OCI-LY7 (cell line): ENCODE measurements at regions not wholly inside any gene's neighbourhood (a gene's known extent, or its start where the extent isn't known, plus 50 kb on each side); places are given as distances from the start of the nearest gene placed in this dataset.
"Not testable (repeated sequence)": the region's sequence is repeated elsewhere in the genome, so short reads cannot be mapped to it uniquely, and the experiment has no call there.

Source experiments
- BruUV-seq: library from RNA; stranded (reverse); fragments of 400-500 nt; replicated peaks from 2 replicates; lab custom pipeline; 2021; lab: Mats Ljungman, UMichigan
- CTCF ChIA-PET: fragments of 300-600 bp; sonication (Branson Sonifier 250); formaldehyde crosslinking; loops from one replicate; lab custom pipeline; 2022; ENCODE audit warnings: antibody characterized with exemption; ENCODE audit not compliant: unreplicated experiment; lab: Charles Lee
- POLR2A ChIA-PET: fragments of 300-600 bp; sonication (Branson Sonifier 250); formaldehyde crosslinking; loops from one replicate; lab custom pipeline; 2022; ENCODE audit warnings: antibody characterized with exemption; lab: Charles Lee
- DNase-seq: peaks from one replicate; pipeline ENCODE4 v3.0.0-alpha.2; 2015; ENCODE audit warnings: low spot score
- H2AFZ ChIP-seq: fragments of 200-600 bp; sonication (generic), shearing (Covaris generic); 2 replicates; pipeline ENCODE4 v1.6.1; 2014; ENCODE audit warnings: mild to moderate bottlenecking, antibody characterized with exemption, low read length, moderate library complexity
- H3K27ac ChIP-seq: fragments of 200-600 bp; sonication (generic); 2 replicates; pipeline ENCODE4 v1.5.1; 2014; ENCODE audit warnings: mixed run types, low read depth, mild to moderate bottlenecking, moderate library complexity, low read length, inconsistent platforms; ENCODE audit not compliant: poor library complexity, severe bottlenecking
- H3K36me3 ChIP-seq: fragments of 200-600 bp; sonication (generic); 2 replicates; pipeline ENCODE4 v1.6.1; 2014; ENCODE audit warnings: mild to moderate bottlenecking, antibody characterized with exemption, low read length, moderate library complexity, mixed read lengths; ENCODE audit not compliant: insufficient read depth
- H3K4me1 ChIP-seq: fragments of 200-600 bp; sonication (generic); 2 replicates; pipeline ENCODE4 v1.5.1; 2014; ENCODE audit warnings: mild to moderate bottlenecking, low read length; ENCODE audit not compliant: insufficient read depth, poor library complexity, severe bottlenecking
- H3K4me2 ChIP-seq: fragments of 200-600 bp; sonication (generic); 2 replicates; pipeline ENCODE4 v1.6.1; 2014; ENCODE audit warnings: mild to moderate bottlenecking, low read length
- H3K4me3 ChIP-seq: fragments of 200-600 bp; sonication (generic); 2 replicates; pipeline ENCODE4 v1.5.1; 2014; ENCODE audit warnings: mild to moderate bottlenecking, low read depth, low read length; ENCODE audit not compliant: poor library complexity, severe bottlenecking
- H3K79me2 ChIP-seq: fragments of 200-600 bp; sonication (generic); 2 replicates; pipeline ENCODE4 v1.6.1; 2016; ENCODE audit warnings: low read depth, mild to moderate bottlenecking, low read length, moderate library complexity, mixed read lengths; ENCODE audit not compliant: insufficient read depth
- H3K9me2 ChIP-seq: fragments of 200-600 bp; sonication (generic); 2 replicates; pipeline ENCODE4 v1.6.1; 2016; ENCODE audit warnings: mild to moderate bottlenecking, low read length, mixed read lengths; ENCODE audit not compliant: insufficient read depth
- H3K9me3 ChIP-seq: fragments of 200-600 bp; sonication (generic); 2 replicates; pipeline ENCODE4 v1.6.1; 2014; ENCODE audit warnings: mild to moderate bottlenecking, mixed run types, low read length, mixed read lengths
- H4K20me1 ChIP-seq: fragments of 200-600 bp; sonication (generic); 2 replicates; pipeline ENCODE4 v1.6.1; 2014; ENCODE audit warnings: mild to moderate bottlenecking, antibody characterized with exemption, low read length, moderate library complexity, mixed read lengths; ENCODE audit not compliant: insufficient read depth
- EZH2phosphoT487 ChIP-seq: fragments of 200-600 bp; sonication (generic); IDR thresholded peaks from 2 replicates; pipeline ENCODE4 v1.6.1; 2018; ENCODE audit warnings: low read depth, borderline replicate concordance, mild to moderate bottlenecking, mixed run types, antibody characterized with exemption, low read length, moderate library complexity, mixed read lengths
- intact Hi-C: fragments of 100-400 bp; cut with micrococcal nuclease; formaldehyde crosslinking; loops from one replicate; pipeline ENCODE4 v1.10.0; 2022; ENCODE audit not compliant: unreplicated experiment
- TF ChIP-seq, protein P1 (sequence below): fragments of 200-600 bp; sonication (generic); conservative IDR thresholded peaks from 2 replicates; pipeline ENCODE4 v1.5.1; 2014; ENCODE audit warnings: mild to moderate bottlenecking, antibody characterized with exemption, low read length, moderate library complexity, mixed read lengths

DNA sequence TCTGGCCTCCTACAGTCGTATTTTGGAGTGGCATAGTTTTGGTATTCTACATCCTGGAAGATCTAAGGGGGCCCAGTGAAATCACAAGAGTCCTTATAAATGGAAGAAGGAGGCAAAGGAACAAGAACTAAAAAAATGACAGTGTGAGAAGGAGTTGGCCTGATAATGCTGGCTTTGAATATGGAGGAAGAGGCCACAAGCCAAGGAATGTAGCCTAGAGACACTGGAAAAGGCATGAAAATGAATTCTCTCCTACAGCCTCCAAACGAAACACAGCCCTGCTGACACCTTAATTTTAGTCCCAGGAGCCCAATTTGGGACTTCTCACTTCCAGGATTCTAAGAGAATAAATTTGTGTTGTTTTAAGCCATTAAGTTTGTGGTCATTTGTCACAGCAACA lies 54.6 kb upstream of the LIPC start:
- Histone ChIP-seq H2AFZ (no peak overlapping the region), H3K27ac (no peak overlapping the region), H4K20me1 (no peaks in the 10 kb centered on the region), H3K9me3 (peaks cover 12% of the 10 kb centered on the region; the same call in 1 of the 2 replicates), H3K4me1 (no peaks in the 10 kb centered on the region), H3K4me2 (no peak overlapping the region), H3K9me2 (no peaks in the 10 kb centered on the region), H3K4me3 (no peak overlapping the region), H3K79me2 (no peaks in the 10 kb centered on the region), H3K36me3 (no peaks in the 10 kb centered on the region)
- no peak for TF ChIP-seq EZH2phosphoT487
- TF ChIP-seq, protein P1, sequence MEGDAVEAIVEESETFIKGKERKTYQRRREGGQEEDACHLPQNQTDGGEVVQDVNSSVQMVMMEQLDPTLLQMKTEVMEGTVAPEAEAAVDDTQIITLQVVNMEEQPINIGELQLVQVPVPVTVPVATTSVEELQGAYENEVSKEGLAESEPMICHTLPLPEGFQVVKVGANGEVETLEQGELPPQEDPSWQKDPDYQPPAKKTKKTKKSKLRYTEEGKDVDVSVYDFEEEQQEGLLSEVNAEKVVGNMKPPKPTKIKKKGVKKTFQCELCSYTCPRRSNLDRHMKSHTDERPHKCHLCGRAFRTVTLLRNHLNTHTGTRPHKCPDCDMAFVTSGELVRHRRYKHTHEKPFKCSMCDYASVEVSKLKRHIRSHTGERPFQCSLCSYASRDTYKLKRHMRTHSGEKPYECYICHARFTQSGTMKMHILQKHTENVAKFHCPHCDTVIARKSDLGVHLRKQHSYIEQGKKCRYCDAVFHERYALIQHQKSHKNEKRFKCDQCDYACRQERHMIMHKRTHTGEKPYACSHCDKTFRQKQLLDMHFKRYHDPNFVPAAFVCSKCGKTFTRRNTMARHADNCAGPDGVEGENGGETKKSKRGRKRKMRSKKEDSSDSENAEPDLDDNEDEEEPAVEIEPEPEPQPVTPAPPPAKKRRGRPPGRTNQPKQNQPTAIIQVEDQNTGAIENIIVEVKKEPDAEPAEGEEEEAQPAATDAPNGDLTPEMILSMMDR: no peak
- intact Hi-C loops: no loop called here
- no peak for DNase-seq
- POLR2A ChIA-PET: interaction anchor here (0.8 kb wide), 1 partner anchor 12 kb away, joined by 3 read pairs; no protein-coding TSS in a partner anchor
- CTCF ChIA-PET: no interaction called here
- BruUV-seq: no TSS peak

DNA sequence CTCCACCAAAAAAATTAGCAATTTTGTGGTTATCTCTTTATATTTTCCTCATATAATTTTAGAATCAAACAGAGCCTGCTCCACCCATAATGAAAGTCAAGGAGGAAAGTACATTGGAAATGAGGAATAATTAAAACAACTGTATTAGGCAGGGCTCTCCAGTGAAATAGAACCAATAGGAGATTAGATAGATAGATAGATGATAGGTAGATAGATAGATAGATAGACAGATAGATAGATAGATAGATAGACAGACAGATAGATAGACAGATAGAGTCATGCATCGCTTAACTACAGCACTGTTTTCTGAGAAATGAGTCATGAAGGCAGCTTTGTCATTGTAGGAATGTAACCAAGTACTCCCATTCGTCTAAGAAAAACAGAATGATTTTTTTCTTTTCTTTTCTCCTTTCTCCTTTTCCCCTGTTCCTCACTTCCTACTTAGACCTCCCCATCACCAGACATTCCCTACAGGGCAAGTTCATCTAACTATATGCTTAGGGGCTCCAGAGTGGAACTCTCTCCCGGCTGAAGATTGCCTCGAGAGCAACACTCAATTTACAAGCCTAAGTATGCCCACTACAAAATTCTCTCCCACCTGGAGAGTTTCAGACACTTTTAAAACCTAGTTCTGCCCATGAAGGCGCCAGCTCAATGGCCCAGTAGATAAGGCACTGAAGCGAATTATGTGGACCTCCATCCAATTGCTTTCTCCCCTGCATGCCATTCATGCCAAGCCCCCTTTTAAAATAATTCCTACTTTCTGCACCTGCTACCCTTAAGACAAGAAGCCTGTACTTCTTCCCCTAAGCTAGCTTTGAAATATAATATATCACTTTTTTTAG lies 53.3 kb upstream of the LIPC start:
- ChIA-PET CTCF (no interaction called here), POLR2A (interaction anchor here (0.5 to 1.0 kb wide), 2 partner anchors 19 to 324 kb away, joined by 3 read pairs; no protein-coding TSS in a partner anchor)
- Histone ChIP-seq H3K36me3 (no peaks in the 10 kb centered on the region), H3K9me2 (no peaks in the 10 kb centered on the region), H3K4me3 (no peak overlapping the region), H4K20me1 (no peaks in the 10 kb centered on the region), H3K4me1 (no peaks in the 10 kb centered on the region), H3K27ac (no peak overlapping the region), H3K4me2 (no peak overlapping the region), H2AFZ (no peak overlapping the region), H3K9me3 (peaks cover under 1% of the 10 kb centered on the region; the same call in 1 of the 2 replicates), H3K79me2 (no peaks in the 10 kb centered on the region)
- intact Hi-C loops: no loop called here
- BruUV-seq: no TSS peak
- no peak for DNase-seq
- no peak for TF ChIP-seq EZH2phosphoT487
- TF ChIP-seq, protein P1: no peak

DNA sequence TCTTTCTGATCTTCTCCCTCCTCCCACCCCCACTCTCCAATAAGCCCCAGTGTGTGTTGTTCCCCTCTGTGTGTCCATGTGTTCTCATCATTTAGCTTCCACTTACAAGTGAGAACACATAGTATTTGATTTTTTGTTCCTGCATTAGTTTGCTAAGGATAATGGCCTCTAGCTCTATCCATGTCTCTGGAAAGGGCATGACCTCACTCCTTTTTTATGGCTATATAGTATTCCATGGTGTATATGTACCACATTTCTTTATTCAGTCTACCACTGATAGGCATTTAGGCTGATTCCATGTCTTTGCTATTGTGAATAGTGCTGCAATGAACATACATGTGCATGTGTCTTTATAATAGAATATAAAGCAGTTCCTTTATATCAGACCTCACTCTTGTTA lies 52.3 kb upstream of the LIPC start:
- H3K79me2 ChIP-seq, CTCF ChIA-PET, DNase-seq: not testable (repeated sequence)

More for the DNA sequence above, 52.3 kb upstream of the LIPC start:
- intact Hi-C loops, H3K4me1 ChIP-seq, BruUV-seq, H3K9me2 ChIP-seq, H3K9me3 ChIP-seq, H3K27ac ChIP-seq, H3K4me3 ChIP-seq, H4K20me1 ChIP-seq, H3K4me2 ChIP-seq, H2AFZ ChIP-seq, H3K36me3 ChIP-seq: not testable (repeated sequence)
- POLR2A ChIA-PET: interaction anchor here (1.0 kb wide), 1 partner anchor 20 kb away, joined by 3 read pairs; no protein-coding TSS in a partner anchor
